GM18499 (cell line): ENCODE measurements at regions not wholly inside any gene's neighbourhood (a gene's known extent, or its start where the extent isn't known, plus 50 kb on each side); places are given as distances from the start of the nearest gene placed in this dataset.
"Not testable (repeated sequence)": the region's sequence is repeated elsewhere in the genome, so short reads cannot be mapped to it uniquely, and the experiment has no call there.

Source experiments
- ATAC-seq: cut with Tn5 transposase; IDR thresholded peaks from one replicate; pipeline ENCODE4 v1.9.1; 2021; ENCODE audit warnings: moderate number of reproducible peaks; ENCODE audit not compliant: insufficient read depth, unreplicated experiment

GRCh38 chr18:59980188-59980637 is 80.4 kb downstream of the PMAIP1 start:
- ATAC-seq, result no peak

DNA sequence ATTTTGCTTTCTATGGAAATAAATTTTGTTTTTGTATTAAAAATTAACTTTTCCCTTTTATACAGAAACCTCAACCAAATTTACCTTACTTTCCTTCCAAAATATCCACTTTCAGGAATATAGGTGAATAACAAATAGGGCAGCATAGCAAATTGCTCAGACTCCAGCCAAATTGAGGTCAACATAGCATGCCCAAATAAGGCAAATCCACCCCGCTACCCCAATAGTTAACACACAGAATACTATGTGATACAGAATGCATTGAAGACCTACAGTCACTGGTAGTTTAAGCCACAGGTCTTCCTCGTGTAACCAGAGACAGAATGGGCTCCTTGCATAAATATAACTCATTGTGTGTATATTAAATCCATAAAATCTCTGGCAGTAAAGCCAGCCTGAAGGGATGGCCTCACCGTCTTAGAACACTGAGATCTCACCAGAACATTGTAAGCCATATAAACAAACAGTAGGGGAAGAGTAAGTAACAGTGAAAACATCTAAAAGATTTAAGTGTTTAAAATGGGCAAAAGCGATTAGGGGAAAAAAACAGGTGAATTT is 72.2 kb downstream of the PMAIP1 start:
- ATAC-seq, result no peak

DNA sequence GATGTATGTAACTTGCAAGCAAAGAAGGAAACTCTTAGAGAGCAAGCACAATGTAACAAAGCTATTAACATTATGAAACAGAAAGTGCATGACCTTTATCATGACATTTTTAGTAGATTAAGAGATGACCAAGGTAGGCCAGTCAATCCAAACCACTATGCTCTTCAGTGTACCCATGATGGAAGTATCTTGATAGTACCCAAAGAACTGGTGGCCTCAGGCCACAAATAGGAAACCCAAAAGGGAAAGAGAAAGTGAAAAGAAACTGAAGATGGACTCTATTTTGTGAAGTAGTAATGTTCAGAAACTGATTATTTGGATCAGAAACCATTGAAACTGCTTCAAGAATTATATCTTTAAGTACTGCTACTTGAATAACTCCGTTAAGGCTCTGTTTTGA is 71.3 kb downstream of the PMAIP1 start:
- ATAC-seq, result not testable (repeated sequence)

DNA sequence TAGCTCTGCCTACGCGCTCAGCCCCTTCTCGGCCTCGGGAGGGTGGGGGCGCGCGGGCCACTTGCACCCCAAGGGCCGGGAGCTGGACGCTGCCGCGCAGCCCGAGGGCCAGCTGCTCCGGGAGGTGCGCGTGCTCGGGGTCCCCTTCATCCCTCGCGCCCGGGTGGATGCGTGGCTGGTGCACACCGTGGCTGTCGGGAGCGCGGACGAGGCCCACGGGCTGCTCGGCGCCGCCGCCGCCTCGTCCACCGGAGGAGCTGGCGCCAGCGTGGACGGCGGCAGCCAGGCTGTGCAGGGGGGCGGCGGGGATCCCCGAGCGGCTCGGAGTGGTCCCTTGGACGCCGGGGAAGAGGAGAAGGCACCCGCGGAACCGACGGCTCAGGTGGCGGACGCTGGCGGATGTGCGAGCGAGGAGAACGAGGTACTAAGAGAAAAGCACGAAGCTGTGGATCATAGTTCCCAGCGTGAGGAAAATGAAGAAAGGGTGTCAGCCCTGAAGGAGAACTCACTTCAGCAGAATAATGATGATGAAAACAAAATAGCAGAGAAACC is 69.8 kb downstream of the PMAIP1 start:
- not testable (repeated sequence) for ATAC-seq

DNA sequence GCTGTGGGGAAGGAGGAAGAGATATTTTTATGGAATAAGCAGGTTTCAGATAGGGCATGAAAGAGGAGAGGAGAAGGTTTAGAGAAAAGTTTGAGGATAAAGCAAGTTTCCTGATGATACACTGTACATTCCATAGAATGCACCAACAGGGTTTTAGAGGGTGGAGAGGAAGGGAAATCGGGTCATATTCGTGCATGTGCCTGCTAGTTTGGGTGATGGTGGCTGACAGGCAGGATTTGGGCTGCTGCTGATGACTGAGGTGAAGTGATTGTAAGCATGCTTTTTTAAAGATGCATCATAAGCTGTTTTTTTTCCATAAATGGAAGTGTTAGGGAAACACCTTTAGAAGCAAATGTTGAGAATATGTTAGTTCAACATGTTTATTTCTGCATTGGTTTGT is 68.8 kb downstream of the PMAIP1 start:
- ATAC-seq, result no peak

DNA sequence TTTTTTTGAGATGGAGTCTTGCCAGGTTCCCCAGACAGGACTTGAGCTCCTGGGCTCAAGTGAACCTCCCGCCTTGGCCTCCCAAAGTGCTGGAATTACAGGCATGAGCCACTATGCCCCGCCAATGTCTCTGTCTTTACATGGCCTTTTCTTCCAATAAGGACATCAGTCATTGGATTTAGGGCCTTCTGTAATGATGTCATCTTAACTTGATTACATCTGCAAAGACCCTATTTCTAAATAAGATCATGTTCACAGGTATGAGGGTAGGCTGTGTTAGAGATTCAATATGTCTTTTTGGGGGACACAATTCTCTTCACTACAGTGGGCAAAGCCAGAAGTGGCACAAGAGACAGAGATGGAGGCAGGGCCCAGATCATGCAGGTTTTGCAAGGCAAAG is 68.1 kb downstream of the PMAIP1 start:
- ATAC-seq, result no peak

DNA sequence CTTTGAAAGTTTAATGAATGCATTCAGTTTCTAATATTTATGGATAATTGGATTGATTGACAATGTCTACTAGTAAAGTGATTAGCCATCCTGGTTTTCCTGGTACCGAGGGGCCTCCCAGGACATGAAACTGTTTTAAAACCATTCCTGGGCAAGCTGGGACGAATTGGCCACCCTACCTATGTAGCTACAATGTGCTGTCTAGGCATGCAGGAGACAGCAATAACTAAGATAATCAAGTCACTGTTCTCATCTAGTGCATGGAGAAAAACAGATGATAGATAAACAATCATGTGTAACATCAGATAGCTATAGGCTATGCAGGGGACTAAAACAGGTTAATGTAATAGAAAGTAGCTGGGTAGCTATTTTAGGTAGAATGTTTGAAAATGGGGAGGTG is 67.1 kb downstream of the PMAIP1 start:
- no peak for ATAC-seq

GRCh38 chr18:59963229-59963628 is 63.4 kb downstream of the PMAIP1 start:
- no peak for ATAC-seq

DNA sequence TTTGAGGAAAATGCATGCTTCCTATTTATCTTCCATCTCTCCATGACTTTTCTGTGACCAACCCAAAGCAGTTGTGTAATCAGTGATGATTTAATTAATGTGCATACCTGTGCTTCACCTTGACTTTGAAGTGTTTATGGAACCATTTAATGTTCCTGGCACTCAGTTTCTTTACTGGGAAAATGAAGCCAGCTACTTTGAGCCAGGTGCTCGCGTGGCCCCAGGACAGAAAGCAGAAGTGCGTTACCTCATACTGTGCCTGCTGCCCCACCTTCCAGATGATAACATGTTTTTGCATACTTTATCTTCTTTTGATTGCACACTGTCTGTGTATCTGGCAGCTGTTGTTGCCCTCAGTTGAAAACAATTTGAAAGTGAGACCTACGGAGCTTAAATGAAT is 61.3 kb downstream of the PMAIP1 start:
- no peak for ATAC-seq

DNA sequence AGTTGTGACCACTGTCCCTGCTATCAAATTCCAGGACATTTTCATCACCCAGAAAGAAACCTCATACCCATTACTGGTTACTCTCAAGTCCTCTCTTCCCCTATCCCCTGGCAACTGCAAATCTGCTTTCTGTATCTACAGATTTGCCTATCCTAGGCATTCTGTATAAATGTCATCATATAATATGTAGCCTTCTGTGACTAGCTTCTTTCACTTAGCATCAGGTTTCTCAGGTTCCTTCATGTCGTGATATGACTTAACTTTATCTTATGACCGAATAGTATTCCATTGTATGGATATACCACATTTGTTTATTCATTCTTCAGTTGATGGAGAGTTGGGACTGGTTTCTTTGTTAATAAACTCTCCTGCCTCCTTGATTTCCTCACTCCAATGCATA is 60.5 kb downstream of the PMAIP1 start:
- no peak for ATAC-seq

DNA sequence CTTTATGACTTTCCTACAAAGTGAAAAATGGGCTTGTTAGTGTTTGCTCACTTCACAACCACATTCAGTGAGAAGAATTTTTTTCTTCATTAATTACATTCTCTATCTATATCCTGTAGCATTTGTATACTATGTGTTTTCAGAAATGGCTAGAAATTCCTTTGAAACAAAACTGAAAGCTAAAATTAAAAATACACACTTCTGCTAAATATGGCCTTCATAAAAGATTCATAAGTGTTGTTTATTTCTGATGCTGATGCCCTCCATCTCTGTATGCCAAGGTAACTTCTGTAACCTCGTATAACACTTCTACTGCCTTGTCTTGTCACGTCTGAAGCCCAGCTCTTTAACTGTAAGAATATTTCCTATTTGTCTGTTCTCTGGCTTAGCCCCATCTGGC is 59.8 kb downstream of the PMAIP1 start:
- ATAC-seq, result no peak

DNA sequence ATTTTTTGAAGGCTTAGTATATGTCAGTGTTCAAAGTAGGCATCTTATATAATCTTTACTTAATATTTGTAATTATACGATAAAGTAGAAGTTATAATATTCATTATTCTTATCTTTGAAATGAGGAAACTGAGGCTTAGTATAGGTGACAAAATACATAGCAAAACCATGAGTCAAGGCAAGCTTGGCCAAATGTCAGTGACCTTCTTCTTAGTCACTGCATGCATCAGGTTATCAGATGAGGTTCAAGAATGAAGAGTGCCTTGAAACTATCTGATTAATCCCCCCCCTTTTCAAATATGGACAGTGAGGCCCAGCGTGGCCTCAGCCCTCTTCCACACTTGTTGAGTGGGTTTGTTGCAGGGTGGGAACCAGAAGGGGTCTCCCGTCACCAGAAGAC is 59.3 kb downstream of the PMAIP1 start:
- ATAC-seq, result no peak

DNA sequence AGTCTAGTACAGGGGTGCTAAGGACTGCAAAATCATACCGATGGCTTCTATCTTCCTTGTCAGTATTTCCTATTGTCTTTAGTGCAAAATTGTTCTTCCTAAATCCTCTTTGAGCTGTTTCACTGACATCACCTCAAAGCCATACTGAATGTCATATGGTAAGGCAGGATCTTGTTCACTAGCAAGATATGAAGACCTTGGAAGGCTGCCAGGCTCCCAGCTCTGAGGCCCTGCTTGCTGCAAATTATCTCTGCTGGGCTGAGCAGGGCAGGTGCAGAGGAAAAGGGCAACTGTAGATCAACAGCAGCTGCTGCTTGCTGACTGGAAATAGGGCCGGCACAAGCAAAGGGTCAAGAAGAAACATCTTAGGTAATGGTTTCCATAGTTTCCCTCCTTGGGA is 58.2 kb downstream of the PMAIP1 start:
- ATAC-seq, result no peak

DNA sequence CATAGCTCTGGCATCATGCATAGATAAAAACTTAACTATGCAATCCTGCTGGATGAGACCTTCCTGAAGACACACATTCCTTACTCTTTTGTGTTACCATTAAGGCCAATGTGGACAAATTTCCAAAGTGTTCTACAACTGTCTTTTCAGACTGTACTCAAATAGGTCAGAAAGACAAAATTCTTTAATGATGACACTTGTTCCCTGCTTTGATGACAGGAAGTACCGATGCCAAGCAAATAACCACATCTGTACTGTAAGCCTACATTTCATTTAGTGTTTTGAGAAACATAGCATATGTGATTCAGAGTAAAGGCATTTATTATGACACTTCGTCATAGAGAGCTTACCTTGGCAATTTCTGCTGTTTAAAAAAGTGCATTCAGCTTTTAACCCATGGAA is 55.0 kb downstream of the PMAIP1 start:
- no peak for ATAC-seq

- ATAC-seq, result no peak
Observed at GRCh38 chr18:59954241-59954640, 54.4 kb downstream of the PMAIP1 start.
